OCI-LY1 (cell line): ENCODE measurements at regions not wholly inside any gene's neighbourhood (a gene's known extent, or its start where the extent isn't known, plus 50 kb on each side); places are given as distances from the start of the nearest gene placed in this dataset.

ENCODE experiments used
- CTCF ChIP-seq: fragments of 200-600 bp; sonication (generic), shearing (Covaris generic); IDR thresholded peaks from 2 replicates; pipeline ENCODE4 v1.5.1; 2017; ENCODE audit warnings: mild to moderate bottlenecking, antibody characterized with exemption, low read length, moderate library complexity, mixed read lengths
- EZH2 ChIP-seq: fragments of 200-600 bp; sonication (generic), shearing (Covaris generic); IDR thresholded peaks from 2 replicates; pipeline ENCODE4 v1.8.0; 2017; ENCODE audit warnings: borderline replicate concordance, mixed run types, mild to moderate bottlenecking, antibody characterized with exemption, low read length, moderate library complexity, mixed read lengths

DNA sequence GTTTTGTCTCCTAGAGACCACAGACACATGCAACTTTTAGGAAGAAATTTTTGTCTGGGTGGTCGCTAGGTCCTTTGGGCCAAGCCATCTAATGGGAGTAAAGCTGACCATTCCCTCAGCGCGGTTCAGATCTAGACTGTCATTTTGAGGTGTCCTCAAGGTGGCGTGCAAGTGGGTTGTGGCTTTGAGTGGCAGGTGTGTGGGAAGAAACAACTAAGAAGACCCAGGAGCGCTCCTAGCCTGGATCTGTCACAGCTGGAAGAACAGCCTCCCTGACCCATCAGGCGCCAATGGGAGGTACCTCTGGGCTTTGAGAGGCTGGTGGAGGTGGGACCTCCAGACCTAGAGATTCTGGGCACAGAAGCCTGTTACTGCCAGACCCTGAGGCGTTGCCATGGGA is 645.1 kb downstream of the KCNJ18 start:
- no peak for TF ChIP-seq EZH2
- peak; percentile 11; the same call in 1 of the 2 replicates for TF ChIP-seq CTCF
